ENCODE measurements at regions not wholly inside any gene's neighbourhood (a gene's known extent, or its start where the extent isn't known, plus 50 kb on each side); places are given as distances from the start of the nearest gene placed in this dataset.

DNA sequence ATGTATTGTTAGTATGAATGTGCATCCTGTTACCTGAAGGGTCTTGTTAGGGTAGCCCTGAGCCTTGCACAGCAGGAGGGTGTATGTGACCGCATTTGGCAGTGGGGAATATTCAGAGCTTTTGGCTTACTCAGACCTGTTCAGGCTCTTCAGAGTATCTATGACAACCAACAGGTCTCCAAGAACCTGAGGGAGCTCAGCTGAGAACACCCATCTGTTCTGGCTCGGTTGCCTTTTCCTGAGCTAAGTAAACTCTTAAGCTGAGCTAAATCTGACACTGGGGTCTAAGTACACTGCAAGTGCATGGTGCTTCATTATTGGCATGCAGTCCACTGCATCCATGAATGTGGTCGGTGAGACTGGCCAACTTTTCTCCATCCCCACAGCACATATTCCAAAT lies 92.4 kb upstream of the CHST9 start:
- no peak for DNase-seq (ENCODE audit: extremely low read depth in 1 of 11, low read depth in 9 of 11, low spot score in 4 of 11)

- no peak for DNase-seq (ENCODE audit: extremely low read depth in 1 of 11, low read depth in 9 of 11, low spot score in 4 of 11)
Observed at GRCh38 chr18:27276886-27277285, 91.8 kb upstream of the CHST9 start.

DNA sequence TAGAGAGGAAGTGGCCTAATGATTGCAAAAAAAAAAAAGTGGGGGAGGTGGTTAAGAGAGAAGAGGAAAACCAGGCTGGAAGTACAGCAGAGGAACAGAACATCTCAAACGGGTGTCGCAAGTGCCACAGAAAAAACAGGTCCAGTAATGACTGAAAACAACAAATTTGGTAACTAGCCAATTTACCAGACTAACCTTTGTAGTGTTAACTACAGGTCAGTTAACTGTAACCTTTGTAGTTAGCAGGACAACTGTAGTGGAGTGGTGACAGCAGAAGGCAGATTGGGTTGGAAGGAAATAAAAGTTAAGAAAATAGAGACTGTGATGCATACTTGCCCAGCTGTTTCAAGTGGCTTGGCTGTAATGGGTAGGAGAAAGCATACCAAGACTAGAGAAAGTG lies 91.4 kb upstream of the CHST9 start:
- DNase-seq (ENCODE audit: extremely low read depth in 1 of 11, low read depth in 9 of 11, low spot score in 4 of 11) = no peak

DNA sequence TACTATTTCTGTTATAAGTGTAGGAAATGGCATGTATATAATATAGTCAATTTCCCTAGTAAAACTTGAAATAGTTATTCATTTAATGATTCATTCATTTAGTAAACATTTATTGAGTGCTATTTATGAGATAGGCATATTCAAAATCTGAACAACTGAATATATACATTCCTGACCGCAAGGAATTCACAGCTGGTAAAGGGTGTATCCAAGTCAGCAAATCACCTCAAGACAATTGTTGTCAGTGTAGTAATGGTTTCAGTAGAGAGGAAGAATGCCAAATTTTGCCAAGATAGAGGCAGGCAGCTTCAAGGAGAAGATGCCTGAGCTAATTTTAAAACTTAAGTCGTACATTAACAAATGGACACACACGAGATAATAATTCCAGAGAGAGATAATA lies 89.8 kb upstream of the CHST9 start:
- DNase-seq (ENCODE audit: extremely low read depth in 1 of 11, low read depth in 9 of 11, low spot score in 4 of 11) = no peak

GRCh38 chr18:27270508-27270907 lies 85.4 kb upstream of the CHST9 start:
- no peak for DNase-seq (ENCODE audit: extremely low read depth in 1 of 11, low read depth in 9 of 11, low spot score in 4 of 11)

DNA sequence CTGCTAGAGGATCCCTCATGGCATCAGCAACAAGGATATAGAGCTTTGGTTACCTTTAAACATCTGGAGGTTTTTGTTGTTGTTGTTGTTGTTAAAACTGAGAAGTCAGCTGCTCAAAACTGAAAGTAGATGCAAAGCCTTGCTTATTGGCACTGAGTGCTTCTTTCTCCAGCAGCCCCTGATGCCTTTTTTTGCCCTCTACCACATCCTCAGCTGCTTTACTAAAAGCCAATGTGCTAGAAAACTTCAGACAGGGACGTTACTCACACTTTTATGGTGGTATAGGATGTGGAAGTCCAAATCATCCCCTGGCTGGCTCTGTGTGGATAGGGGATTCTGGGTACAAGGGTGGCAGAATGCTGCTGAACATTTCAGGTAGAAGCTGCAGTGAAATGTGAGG lies 78.3 kb upstream of the CHST9 start:
- DNase-seq (ENCODE audit: extremely low read depth in 1 of 11, low read depth in 9 of 11, low spot score in 4 of 11) = no peak

- DNase-seq (ENCODE audit: extremely low read depth in 1 of 11, low read depth in 9 of 11, low spot score in 4 of 11) = no peak
Observed at GRCh38 chr18:27261769-27262549, 76.9 kb upstream of the CHST9 start.

DNA sequence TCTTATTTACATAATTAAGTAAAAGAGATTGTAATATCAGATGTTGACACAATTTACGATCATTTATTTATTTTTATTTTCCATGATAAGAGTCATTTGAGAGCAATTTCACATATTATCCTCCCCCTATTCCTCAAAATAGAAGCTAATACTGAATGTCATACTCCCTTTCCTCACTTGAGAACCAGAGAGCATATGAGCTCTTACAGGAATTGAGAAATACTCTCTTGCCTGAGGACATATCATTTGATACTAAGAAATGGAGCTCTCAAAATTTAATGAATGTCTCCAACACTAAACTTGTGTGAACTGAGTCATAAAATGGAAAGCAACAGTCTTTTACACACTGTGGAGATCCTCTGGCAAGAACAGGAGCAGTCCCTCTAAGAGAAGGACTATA lies 68.5 kb upstream of the CHST9 start:
- no peak for DNase-seq (ENCODE audit: extremely low read depth in 1 of 11, low read depth in 9 of 11, low spot score in 4 of 11)

GRCh38 chr18:27250471-27250870 lies 65.4 kb upstream of the CHST9 start:
- DNase-seq (ENCODE audit: extremely low read depth in 1 of 11, low read depth in 9 of 11, low spot score in 4 of 11) = no peak

- no peak for DNase-seq (ENCODE audit: extremely low read depth in 1 of 11, low read depth in 9 of 11, low spot score in 4 of 11)
Observed at GRCh38 chr18:27249933-27250332, 64.8 kb upstream of the CHST9 start.

DNA sequence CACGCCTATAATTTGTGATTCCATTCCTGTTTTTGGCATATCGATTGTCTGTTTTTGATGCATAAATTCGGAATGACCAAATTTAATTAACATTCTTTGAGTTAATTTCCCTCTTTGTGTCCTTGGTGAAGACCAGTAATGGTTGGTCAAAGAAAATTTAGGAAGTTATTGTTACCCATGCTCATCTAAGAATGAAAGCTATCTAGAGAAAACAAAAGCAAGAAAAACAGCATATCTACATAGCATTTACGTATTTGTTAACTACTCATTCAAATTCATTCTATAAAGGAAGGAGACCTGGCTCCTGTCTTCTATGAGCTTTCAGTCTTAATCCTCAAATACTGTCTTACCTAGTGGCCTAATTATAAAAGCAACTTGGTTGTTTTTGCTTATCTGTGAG lies 59.2 kb upstream of the CHST9 start:
- no peak for DNase-seq (ENCODE audit: extremely low read depth in 1 of 11, low read depth in 9 of 11, low spot score in 4 of 11)

- no peak for DNase-seq (ENCODE audit: extremely low read depth in 1 of 11, low read depth in 9 of 11, low spot score in 4 of 11)
Observed at GRCh38 chr18:27242392-27243047, 57.4 kb upstream of the CHST9 start.

- no peak for DNase-seq (ENCODE audit: extremely low read depth in 1 of 11, low read depth in 9 of 11, low spot score in 4 of 11)
Observed at GRCh38 chr18:27240383-27240782, 55.3 kb upstream of the CHST9 start.

GRCh38 chr18:27239669-27240068 lies 54.6 kb upstream of the CHST9 start:
- DNase-seq (ENCODE audit: extremely low read depth in 1 of 11, low read depth in 9 of 11, low spot score in 4 of 11) = no peak

GRCh38 chr18:27235218-27235870 lies 50.2 kb upstream of the CHST9 start:
- DNase-seq (ENCODE audit: extremely low read depth in 1 of 11, low read depth in 9 of 11, low spot score in 4 of 11) = no peak

Measured in renal cortex interstitium (tissue), 11 donors.